NCI-H1105 treated with DMSO at 0.1 percent for 48 hours (cell line): ENCODE measurements at regions not wholly inside any gene's neighbourhood (a gene's known extent, or its start where the extent isn't known, plus 50 kb on each side); places are given as distances from the start of the nearest gene placed in this dataset.

Experiments used
- DNase-seq: peaks from one replicate; lab custom pipeline; 2025; lab: John Stamatoyannopoulos, UW

DNA sequence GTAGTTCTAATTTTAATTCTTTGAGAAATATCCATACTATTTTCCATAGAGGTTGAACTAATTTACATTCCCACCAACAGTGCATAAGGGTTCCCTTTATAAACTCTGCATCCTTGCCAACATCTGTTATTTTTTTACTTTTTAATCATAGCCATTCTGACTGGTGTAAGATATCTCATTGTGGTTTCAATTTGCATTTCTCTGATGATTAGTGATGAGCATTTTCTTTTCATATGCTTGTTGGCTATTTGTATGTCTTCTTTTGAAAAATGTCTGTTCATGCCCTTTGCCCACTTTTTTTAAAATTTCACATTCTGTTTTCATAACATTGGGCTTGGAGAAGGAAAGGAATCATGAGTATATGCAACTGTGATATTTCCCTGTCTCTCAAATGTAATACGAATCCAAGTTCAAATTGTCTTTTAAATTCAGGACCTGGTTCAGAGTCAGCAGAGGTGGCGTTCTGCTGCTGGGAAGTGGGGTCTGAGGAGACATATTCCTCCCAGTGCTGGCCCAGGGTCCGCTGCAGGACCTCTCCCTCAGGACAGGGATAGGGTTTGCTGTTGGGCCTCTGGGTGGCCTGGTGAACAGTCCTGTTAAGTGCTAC lies 81.2 kb upstream of the ETV6 start:
- DNase-seq, result no peak

GRCh38 chr12:11568762-11569478 lies 80.6 kb upstream of the ETV6 start:
- DNase-seq, result no peak

GRCh38 chr12:11569716-11570115 lies 79.8 kb upstream of the ETV6 start:
- no peak for DNase-seq

DNA sequence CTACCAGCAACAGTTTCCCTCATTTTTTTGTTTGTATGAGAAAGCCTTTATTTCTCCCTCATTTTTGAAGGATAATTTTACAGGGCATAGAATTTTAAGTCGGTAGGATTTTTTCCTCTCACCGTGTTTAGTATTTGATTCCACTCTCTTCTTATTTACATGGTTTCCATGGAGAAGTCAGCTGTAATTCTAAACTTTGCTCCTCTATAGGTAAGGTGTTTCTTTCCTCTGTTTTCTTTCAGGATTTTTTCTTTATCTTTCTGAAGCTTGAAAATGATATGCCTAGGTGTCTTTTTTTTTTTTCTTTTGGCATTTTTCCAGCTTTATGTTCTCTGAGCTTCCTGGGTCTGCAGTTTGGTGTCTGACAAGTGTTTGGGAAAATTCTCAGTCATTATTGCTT lies 75.6 kb upstream of the ETV6 start:
- DNase-seq, result no peak

DNA sequence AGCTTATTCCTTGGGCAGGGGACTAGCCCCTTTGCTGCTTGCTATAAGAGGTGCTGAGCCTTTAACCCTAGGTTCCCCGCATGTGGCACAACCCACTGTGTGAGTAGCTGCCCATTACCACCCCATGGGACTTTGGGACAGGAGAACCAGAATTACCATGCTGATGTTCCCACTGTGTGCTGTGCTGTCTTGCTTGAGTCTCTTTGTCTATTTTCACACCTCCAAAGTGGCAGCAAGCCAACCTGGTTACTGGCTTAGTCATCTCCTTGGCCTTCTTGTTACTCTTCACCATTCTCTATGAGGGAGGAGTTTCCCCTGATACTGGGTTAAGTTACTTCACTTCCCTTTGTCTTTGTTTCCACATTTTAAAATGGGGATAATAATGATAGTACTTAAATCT lies 73.4 kb upstream of the ETV6 start:
- DNase-seq, result no peak

GRCh38 chr12:11577658-11578260 lies 71.7 kb upstream of the ETV6 start:
- DNase-seq, result no peak

DNA sequence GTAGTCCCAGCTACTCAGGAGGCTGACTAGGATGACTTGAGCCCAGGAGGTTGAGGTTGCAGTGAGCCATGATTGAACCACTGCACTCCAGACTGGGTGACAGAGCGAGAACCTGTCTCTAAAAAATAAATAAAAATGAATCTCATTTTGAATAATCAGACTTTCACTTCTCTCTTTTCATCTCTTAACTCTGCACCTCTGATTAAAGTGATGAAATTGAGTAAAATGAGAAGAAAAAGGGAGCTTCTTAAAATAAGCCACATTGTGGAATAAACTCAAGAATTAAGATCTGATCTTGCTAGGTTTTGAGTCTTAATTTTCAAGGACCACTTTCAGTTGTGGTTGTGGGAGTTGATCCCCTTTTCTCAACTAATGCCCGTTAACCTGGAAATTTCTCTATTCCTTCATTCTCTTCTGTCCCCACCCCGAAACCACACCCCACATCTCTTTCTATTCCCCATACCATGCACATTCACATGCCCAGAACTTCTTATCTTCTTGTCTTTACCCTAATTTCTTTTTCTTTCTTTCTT lies 70.9 kb upstream of the ETV6 start:
- no peak for DNase-seq

DNA sequence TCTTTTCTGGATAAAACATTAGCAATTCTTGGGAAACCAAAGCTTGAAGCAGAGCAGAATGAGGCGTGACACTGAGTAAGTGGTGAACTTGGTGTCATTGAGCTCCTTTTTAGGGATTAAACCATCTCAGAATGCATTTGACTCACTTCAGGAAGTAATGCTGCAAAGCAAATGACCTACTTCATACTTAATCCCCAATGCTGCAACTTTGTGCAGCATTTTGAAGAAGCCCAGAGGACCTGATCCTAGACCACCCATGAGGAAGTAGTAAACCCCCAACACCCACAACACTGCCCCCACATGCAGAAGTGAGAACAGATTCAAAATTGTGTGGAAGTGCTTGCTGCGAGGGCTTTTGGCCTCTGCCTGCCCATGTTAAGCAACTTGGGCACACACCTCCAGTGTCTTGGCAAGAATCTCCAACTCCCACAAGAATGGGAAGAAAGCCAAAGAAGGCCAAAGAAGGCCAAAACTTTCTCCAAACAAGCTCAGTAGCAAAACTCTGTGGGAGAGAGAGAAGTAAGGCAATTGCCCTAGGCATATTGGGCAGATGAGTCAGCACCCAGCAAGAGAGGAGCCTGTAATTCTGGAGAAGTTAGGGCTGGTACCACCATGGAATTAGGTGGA lies 69.2 kb upstream of the ETV6 start:
- DNase-seq, result no peak

GRCh38 chr12:11581179-11581755 lies 68.2 kb upstream of the ETV6 start:
- DNase-seq, result peak; percentile 77

GRCh38 chr12:11584221-11584855 lies 65.1 kb upstream of the ETV6 start:
- no peak for DNase-seq

- DNase-seq, result no peak
Measured at GRCh38 chr12:11592484-11592883, 57.0 kb upstream of the ETV6 start.

DNA sequence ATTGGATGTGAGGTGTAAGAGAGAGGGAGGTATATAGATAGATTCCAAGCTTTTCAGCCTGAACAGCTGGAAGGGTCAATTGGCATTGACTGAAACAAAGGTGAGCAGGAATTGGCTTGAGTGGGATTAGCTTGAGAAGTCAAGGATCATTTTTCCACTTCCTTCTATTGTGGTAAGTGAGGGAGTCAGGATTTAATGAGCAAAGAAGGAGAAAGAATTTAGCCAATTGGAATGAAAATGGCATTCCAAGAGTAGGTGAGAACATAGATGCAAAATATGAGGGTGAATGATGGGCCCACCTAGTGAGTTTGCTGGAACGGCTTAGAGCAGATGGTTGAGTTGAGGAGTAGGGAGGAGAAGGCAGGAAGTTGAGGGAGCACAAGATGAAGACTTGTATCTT lies 56.5 kb upstream of the ETV6 start:
- no peak for DNase-seq

- no peak for DNase-seq
Measured at GRCh38 chr12:11595080-11595479, 54.4 kb upstream of the ETV6 start.

DNA sequence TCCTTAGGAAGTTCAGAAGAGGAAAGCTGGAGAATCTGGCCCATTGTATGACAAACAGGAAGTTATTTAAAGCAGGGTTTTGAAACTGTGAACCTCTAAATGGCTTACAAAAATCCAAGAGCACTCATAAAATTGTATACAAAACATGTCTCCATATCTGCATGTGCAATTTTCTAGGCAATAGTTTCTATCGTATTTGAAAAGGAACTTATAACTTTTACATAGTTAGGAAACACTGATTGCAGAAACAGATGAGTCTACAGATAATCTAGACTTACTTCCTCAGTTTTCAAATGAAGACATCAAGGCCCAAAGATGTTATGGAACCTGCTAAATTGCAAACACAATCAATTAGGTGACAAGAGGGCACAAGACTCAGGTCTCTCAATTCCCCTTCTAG lies 53.3 kb upstream of the ETV6 start:
- DNase-seq, result no peak

GRCh38 chr12:11598900-11599299 lies 50.6 kb upstream of the ETV6 start:
- DNase-seq, result no peak
